Neural progenitor cell (in vitro differentiated cells): ENCODE measurements at regions not wholly inside any gene's neighbourhood (a gene's known extent, or its start where the extent isn't known, plus 50 kb on each side); places are given as distances from the start of the nearest gene placed in this dataset.

Source experiments
- CTCF ChIP-seq: fragments of 200-600 bp; sonication (generic); IDR thresholded peaks from 2 replicates; pipeline ENCODE4 v1.5.1; 2017; ENCODE audit warnings: antibody characterized with exemption, mild to moderate bottlenecking
- EZH2 ChIP-seq: fragments of 200-600 bp; sonication (generic); IDR thresholded peaks from 2 replicates; pipeline ENCODE4 v1.6.1; 2017; ENCODE audit warnings: antibody characterized with exemption, mild to moderate bottlenecking, moderate library complexity

GRCh38 chr4:104625706-104626105 is 131.0 kb upstream of the CXXC4 start:
- TF ChIP-seq CTCF (no peak), EZH2 (no peak)
